Astrocyte (in vitro differentiated cells and primary cell): ENCODE measurements at regions not wholly inside any gene's neighbourhood (a gene's known extent, or its start where the extent isn't known, plus 50 kb on each side); places are given as distances from the start of the nearest gene placed in this dataset.

Experiments used
- DNase-seq: peaks from one replicate; pipeline ENCODE4 v3.0.0-alpha.2; 2010; ENCODE audit warnings: low read depth
- FAIRE-seq: peaks from 2 replicates; lab custom pipeline; 2011; peaks lifted over from hg19 to GRCh38; lab: Jason Lieb, UNC
- H2AFZ ChIP-seq: 2 replicates; pipeline ENCODE4 v1.6.0; 2012; ENCODE audit warnings: low read depth, low read length, inconsistent platforms
- H3K27ac ChIP-seq: 2 replicates; pipeline ENCODE4 v1.5.1; 2011; ENCODE audit warnings: low read depth, low read length, inconsistent platforms
- H3K27me3 ChIP-seq: 2 replicates; pipeline ENCODE4 v1.6.0; 2011; ENCODE audit warnings: low read length, inconsistent platforms; ENCODE audit not compliant: insufficient read depth
- H3K36me3 ChIP-seq: 2 replicates; pipeline ENCODE4 v1.5.1; 2011; ENCODE audit warnings: low read length, inconsistent platforms; ENCODE audit not compliant: insufficient read depth
- H3K4me1 ChIP-seq: 2 replicates; pipeline ENCODE4 v1.5.1; 2011; ENCODE audit warnings: low read length, inconsistent platforms; ENCODE audit not compliant: insufficient read depth
- H3K4me2 ChIP-seq: 2 replicates; pipeline ENCODE4 v1.6.0; 2012; ENCODE audit warnings: low read length, inconsistent platforms
- H3K4me3 ChIP-seq: 2 replicates; pipeline ENCODE4 v1.5.1; 2011; ENCODE audit warnings: low read depth, mild to moderate bottlenecking, low read length, inconsistent platforms; ENCODE audit not compliant: insufficient read depth
- H3K79me2 ChIP-seq: 2 replicates; pipeline ENCODE4 v1.6.0; 2012; ENCODE audit warnings: mild to moderate bottlenecking, low read length, inconsistent platforms; ENCODE audit not compliant: insufficient read depth
- H3K9ac ChIP-seq: 2 replicates; pipeline ENCODE4 v1.6.0; 2012; ENCODE audit warnings: mild to moderate bottlenecking, low read length, inconsistent platforms
- H3K9me3 ChIP-seq: 2 replicates; pipeline ENCODE4 v1.5.1; 2012; ENCODE audit warnings: low read depth, mild to moderate bottlenecking, low read length, inconsistent platforms; ENCODE audit not compliant: insufficient read depth
- H4K20me1 ChIP-seq: 2 replicates; pipeline ENCODE4 v1.6.0; 2012; ENCODE audit warnings: low read length, inconsistent platforms; ENCODE audit not compliant: insufficient read depth
- H3K27ac Mint-ChIP-seq: one replicate; pipeline ENCODE4 v1.8.0; 2021; ENCODE audit warnings: mild to moderate bottlenecking, mixed read lengths; ENCODE audit not compliant: unreplicated experiment
- H3K27me3 Mint-ChIP-seq: one replicate; pipeline ENCODE4 v1.8.0; 2021; ENCODE audit warnings: low read depth, mixed read lengths; ENCODE audit not compliant: unreplicated experiment
- H3K36me3 Mint-ChIP-seq: one replicate; pipeline ENCODE4 v1.8.0; 2021; ENCODE audit warnings: low read depth, mixed read lengths; ENCODE audit not compliant: unreplicated experiment
- H3K4me1 Mint-ChIP-seq: one replicate; pipeline ENCODE4 v1.8.0; 2021; ENCODE audit warnings: low read depth, mixed read lengths; ENCODE audit not compliant: unreplicated experiment
- H3K4me3 Mint-ChIP-seq: one replicate; pipeline ENCODE4 v1.8.0; 2021; ENCODE audit warnings: mild to moderate bottlenecking, moderate library complexity, mixed read lengths; ENCODE audit not compliant: unreplicated experiment
- H3K9me3 Mint-ChIP-seq: one replicate; pipeline ENCODE4 v1.8.0; 2021; ENCODE audit warnings: mild to moderate bottlenecking, mixed read lengths; ENCODE audit not compliant: unreplicated experiment
- EZH2 ChIP-seq: IDR thresholded peaks from 2 replicates; pipeline ENCODE4 v1.6.1; 2012; ENCODE audit warnings: mild to moderate bottlenecking, low read length, inconsistent platforms; ENCODE audit not compliant: insufficient read depth
- TF ChIP-seq, protein P1 (sequence below): IDR thresholded peaks from 2 replicates; pipeline ENCODE4 v1.5.1; 2011; ENCODE audit warnings: low read depth, mild to moderate bottlenecking, inconsistent platforms, low read length, moderate library complexity; ENCODE audit not compliant: insufficient read depth

DNA sequence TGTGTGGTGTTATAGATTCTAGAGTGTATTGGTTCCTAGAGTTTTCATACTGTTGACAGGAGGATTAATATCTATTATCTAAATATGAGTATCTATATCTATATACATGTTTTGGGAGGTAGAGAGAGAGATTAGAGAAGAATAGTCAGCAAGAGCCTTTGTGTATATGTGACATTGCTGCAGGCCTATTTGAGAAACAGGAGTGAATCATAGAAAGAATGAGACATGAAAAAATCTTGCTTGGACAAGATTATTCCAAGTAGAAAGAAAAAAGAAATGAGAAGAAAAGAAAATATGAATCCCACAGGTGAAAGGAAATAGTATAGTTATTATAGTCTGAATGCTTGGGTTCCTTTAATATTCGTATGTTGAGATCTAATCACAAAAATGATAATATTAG lies 720.4 kb downstream of the RERGL start:
- H3K27ac Mint-ChIP-seq: no peak overlapping the region
- FAIRE-seq: no peak
- Histone ChIP-seq H3K9ac (no peak overlapping the region), H3K9me3 (peaks cover 4% of the 10 kb centered on the region), H3K4me3 (no peak overlapping the region), H3K36me3 (no peaks in the 10 kb centered on the region), H3K27ac (no peak overlapping the region), H2AFZ (no peak overlapping the region), H4K20me1 (no peaks in the 10 kb centered on the region), H3K4me1 (no peaks in the 10 kb centered on the region), H3K4me2 (no peak overlapping the region), H3K79me2 (no peaks in the 10 kb centered on the region), H3K27me3 (no peaks in the 10 kb centered on the region)
- H3K36me3 Mint-ChIP-seq: no peaks in the 10 kb centered on the region
- DNase-seq: no peak
- H3K4me1 Mint-ChIP-seq: peaks cover 10% of the 10 kb centered on the region
- H3K9me3 Mint-ChIP-seq: no peaks in the 10 kb centered on the region
- H3K27me3 Mint-ChIP-seq: no peaks in the 10 kb centered on the region
- no peak for TF ChIP-seq EZH2
- TF ChIP-seq, protein P1, sequence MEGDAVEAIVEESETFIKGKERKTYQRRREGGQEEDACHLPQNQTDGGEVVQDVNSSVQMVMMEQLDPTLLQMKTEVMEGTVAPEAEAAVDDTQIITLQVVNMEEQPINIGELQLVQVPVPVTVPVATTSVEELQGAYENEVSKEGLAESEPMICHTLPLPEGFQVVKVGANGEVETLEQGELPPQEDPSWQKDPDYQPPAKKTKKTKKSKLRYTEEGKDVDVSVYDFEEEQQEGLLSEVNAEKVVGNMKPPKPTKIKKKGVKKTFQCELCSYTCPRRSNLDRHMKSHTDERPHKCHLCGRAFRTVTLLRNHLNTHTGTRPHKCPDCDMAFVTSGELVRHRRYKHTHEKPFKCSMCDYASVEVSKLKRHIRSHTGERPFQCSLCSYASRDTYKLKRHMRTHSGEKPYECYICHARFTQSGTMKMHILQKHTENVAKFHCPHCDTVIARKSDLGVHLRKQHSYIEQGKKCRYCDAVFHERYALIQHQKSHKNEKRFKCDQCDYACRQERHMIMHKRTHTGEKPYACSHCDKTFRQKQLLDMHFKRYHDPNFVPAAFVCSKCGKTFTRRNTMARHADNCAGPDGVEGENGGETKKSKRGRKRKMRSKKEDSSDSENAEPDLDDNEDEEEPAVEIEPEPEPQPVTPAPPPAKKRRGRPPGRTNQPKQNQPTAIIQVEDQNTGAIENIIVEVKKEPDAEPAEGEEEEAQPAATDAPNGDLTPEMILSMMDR: no peak
- no peak overlapping the region for H3K4me3 Mint-ChIP-seq

DNA sequence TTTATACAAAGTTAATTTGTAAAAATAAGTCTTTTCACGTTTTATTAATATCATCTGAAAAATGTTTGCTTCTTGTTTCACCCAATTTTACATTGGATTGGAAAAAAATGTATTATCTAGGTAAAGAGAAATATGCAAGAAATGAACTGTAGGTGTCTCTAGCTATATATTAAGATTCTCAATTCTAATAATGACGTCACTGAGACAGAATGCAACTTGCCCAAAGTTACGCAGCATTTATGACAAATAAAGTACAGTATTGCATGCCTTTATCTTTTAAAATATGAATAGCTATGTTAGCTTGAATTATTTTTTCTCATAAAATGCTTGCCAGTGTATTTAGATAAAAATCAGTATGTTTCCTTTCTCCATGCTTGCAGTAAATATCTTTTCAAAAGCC lies 728.8 kb downstream of the RERGL start:
- peaks cover 4% of the 10 kb centered on the region for H3K27me3 Mint-ChIP-seq
- no peak overlapping the region for H2AFZ ChIP-seq
- no peak overlapping the region for H3K4me3 ChIP-seq
- TF ChIP-seq, protein P1: no peak
- no peak overlapping the region for H3K27ac ChIP-seq
- H3K4me1 Mint-ChIP-seq: no peaks in the 10 kb centered on the region
- H4K20me1 ChIP-seq: no peaks in the 10 kb centered on the region
- no peaks in the 10 kb centered on the region for H3K36me3 ChIP-seq
- peaks cover 4% of the 10 kb centered on the region for H3K9me3 ChIP-seq
- no peaks in the 10 kb centered on the region for H3K4me1 ChIP-seq
- H3K4me2 ChIP-seq: no peak overlapping the region
- H3K27ac Mint-ChIP-seq: no peak overlapping the region
- FAIRE-seq (no peak), DNase-seq (no peak)
- no peaks in the 10 kb centered on the region for H3K9me3 Mint-ChIP-seq
- H3K4me3 Mint-ChIP-seq: no peak overlapping the region
- no peaks in the 10 kb centered on the region for H3K36me3 Mint-ChIP-seq
- no peak overlapping the region for H3K9ac ChIP-seq
- no peaks in the 10 kb centered on the region for H3K79me2 ChIP-seq
- H3K27me3 ChIP-seq: no peaks in the 10 kb centered on the region

DNA sequence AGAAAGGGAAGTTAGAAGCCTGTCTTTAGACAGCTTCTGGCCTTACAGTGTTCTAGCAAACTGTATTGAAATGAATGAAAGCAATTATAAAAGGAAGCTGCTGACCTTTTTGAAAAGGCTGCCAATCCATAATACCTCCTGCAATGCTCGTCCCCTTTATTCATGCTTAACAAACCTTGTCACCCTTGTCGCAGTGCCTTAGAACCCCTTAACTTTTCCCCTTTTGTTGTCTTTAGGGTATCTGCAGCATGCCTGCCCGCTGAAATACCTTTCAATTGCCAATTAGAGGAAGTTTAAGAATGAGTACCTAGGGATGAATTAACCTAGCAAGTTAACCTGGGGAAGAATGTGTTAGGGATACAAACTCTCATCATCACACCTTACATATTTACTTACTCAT lies 731.2 kb downstream of the RERGL start:
- FAIRE-seq: no peak
- TF ChIP-seq EZH2: no peak
- TF ChIP-seq, protein P1: no peak

More for the DNA sequence above, 731.2 kb downstream of the RERGL start:
- H2AFZ ChIP-seq: no peak overlapping the region
- Mint-ChIP-seq H3K27ac (no peak overlapping the region), H3K27me3 (peaks cover 4% of the 10 kb centered on the region), H3K9me3 (no peaks in the 10 kb centered on the region), H3K36me3 (no peaks in the 10 kb centered on the region), H3K4me1 (no peaks in the 10 kb centered on the region), H3K4me3 (no peak overlapping the region)
- H3K4me2 ChIP-seq: no peak overlapping the region
- H3K27ac ChIP-seq: no peak overlapping the region
- H3K9ac ChIP-seq: no peak overlapping the region
- no peaks in the 10 kb centered on the region for H3K79me2 ChIP-seq
- H3K27me3 ChIP-seq: no peaks in the 10 kb centered on the region
- no peak for DNase-seq
- H3K4me3 ChIP-seq: no peak overlapping the region
- no peaks in the 10 kb centered on the region for H4K20me1 ChIP-seq
- H3K36me3 ChIP-seq: no peaks in the 10 kb centered on the region
- H3K9me3 ChIP-seq: no peaks in the 10 kb centered on the region
- H3K4me1 ChIP-seq: no peaks in the 10 kb centered on the region
